ENCODE measurements at regions not wholly inside any gene's neighbourhood (a gene's known extent, or its start where the extent isn't known, plus 50 kb on each side); places are given as distances from the start of the nearest gene placed in this dataset.

- no peak for DNase-seq
- Mint-ChIP-seq H3K27ac (no peak overlapping the region), H3K27me3 (ENCODE audit: low read depth) (peaks cover 3% of the 10 kb centered on the region), H3K9me3 (no peaks in the 10 kb centered on the region), H3K36me3 (ENCODE audit: insufficient read depth in 1 of 3, low read depth in 3 of 3) (no peaks in the 10 kb centered on the region), H3K4me3 (no peak overlapping the region), H3K4me1 (no peaks in the 10 kb centered on the region)
- H4K5ac ChIP-seq (ENCODE audit: insufficient read length, low read depth, low read length) = no peak overlapping the region
- H2BK12ac ChIP-seq (ENCODE audit: insufficient read length, low read depth, low read length) = no peak overlapping the region
- no peak overlapping the region for H2BK20ac ChIP-seq (ENCODE audit: low read depth, low read length, poor library complexity, severe bottlenecking)
- no CpG with 5 or more reads among the region's 4 CpGs for WGBS (ENCODE audit: extremely low coverage, insufficient read length, low lambda C conversion rate)
- no peak overlapping the region for H2BK15ac ChIP-seq (ENCODE audit: low read depth, low read length)
- no peak overlapping the region for H3K18ac ChIP-seq (ENCODE audit: insufficient read length, low read depth, low read length)
- H3K56ac ChIP-seq (ENCODE audit: insufficient read length, low read depth, low read length) = no peak overlapping the region
- no peak overlapping the region for H3T11ph ChIP-seq (ENCODE audit: low read length)
- H3K23me2 ChIP-seq (ENCODE audit: insufficient read length, low read depth, low read length, poor library complexity, severe bottlenecking) = no peaks in the 10 kb centered on the region
- no peak overlapping the region for H3K9ac ChIP-seq (ENCODE audit: extremely low read depth, insufficient read length, low read length)
- no peak overlapping the region for H2BK5ac ChIP-seq (ENCODE audit: insufficient read length, low read length)
- no peak overlapping the region for H3K4ac ChIP-seq (ENCODE audit: low read depth, low read length)
- no peak for TF ChIP-seq CTCF (conservative IDR thresholded peaks at IDR 0.05)
- no peak overlapping the region for H4K91ac ChIP-seq (ENCODE audit: insufficient read length, low read depth, low read length)
- no peaks in the 10 kb centered on the region for H3K79me2 ChIP-seq (ENCODE audit: insufficient read depth, low read length)
- H3K4me2 ChIP-seq (ENCODE audit: insufficient read depth, insufficient read length, low read length) = no peak overlapping the region
- H4K20me1 ChIP-seq (ENCODE audit: control insufficient read depth, insufficient read depth, insufficient read length) = no peaks in the 10 kb centered on the region
- no peaks in the 10 kb centered on the region for H3K27me3 ChIP-seq (ENCODE audit: insufficient read depth, low read length)
- H3K27ac ChIP-seq (ENCODE audit: insufficient read length, low read depth, low read length) = no peak overlapping the region
- H4K8ac ChIP-seq (replicated peaks; ENCODE audit: insufficient read length, low read depth, low read length) = no peak overlapping the region
- no peaks in the 10 kb centered on the region for H3K9me3 ChIP-seq (ENCODE audit: control insufficient read depth, low read depth, low read length)
- H3K4me1 ChIP-seq (ENCODE audit: insufficient read depth, low read length) = no peaks in the 10 kb centered on the region
- H2AK5ac ChIP-seq (ENCODE audit: insufficient read length, low read length) = no peak overlapping the region
- H2BK120ac ChIP-seq (ENCODE audit: low read depth, low read length, poor library complexity, severe bottlenecking) = no peak overlapping the region
- H3K14ac ChIP-seq (ENCODE audit: insufficient read depth, low read length) = no peak overlapping the region
- no peak overlapping the region for H2AFZ ChIP-seq (ENCODE audit: low read length)
- no peak overlapping the region for H3K23ac ChIP-seq (ENCODE audit: insufficient read length, low read depth, low read length)
- no peaks in the 10 kb centered on the region for H3K79me1 ChIP-seq (ENCODE audit: insufficient read depth, low read depth, low read length, poor library complexity, severe bottlenecking)
These were observed 92.1 kb downstream of the SLC4A3 start for GRCh38 chr2:219719521-219719920.
